H1 (cell line): ENCODE measurements at regions not wholly inside any gene's neighbourhood (a gene's known extent, or its start where the extent isn't known, plus 50 kb on each side); places are given as distances from the start of the nearest gene placed in this dataset.
A peak's percentile ranks its signal among the peaks of the same experiment; 100 is the strongest.

Source experiments
- CTCF ChIA-PET: fragments of 300-600 bp; sonication (Branson Sonifier 250); formaldehyde crosslinking; loops from one replicate; lab custom pipeline; 2021; ENCODE audit not compliant: partially characterized antibody; lab: Charles Lee
- POLR2A ChIA-PET: fragments of 300-600 bp; sonication (Branson Sonifier 250); formaldehyde crosslinking; loops from one replicate; lab custom pipeline; 2021; ENCODE audit warnings: inconsistent platforms; ENCODE audit not compliant: partially characterized antibody; lab: Charles Lee
- DNase-seq, 2 experiments: peaks; one replicate each; pipeline versions ENCODE4 v3.0.0 to v3.0.0-alpha.2; 2010 to 2022; ENCODE audit warnings: low spot score in 2 of 2, low read depth in 1 of 2, mixed read lengths in 1 of 2
- FAIRE-seq: peaks from 2 replicates; lab custom pipeline; 2011; peaks lifted over from hg19 to GRCh38; lab: Jason Lieb, UNC
- H2AFZ ChIP-seq: 2 replicates; pipeline ENCODE4 v1.8.1; 2012; ENCODE audit warnings: low read length, inconsistent platforms
- H2AK5ac ChIP-seq: 2 replicates; pipeline ENCODE4 v1.6.1; 2013; ENCODE audit warnings: low read depth, low read length
- H2BK120ac ChIP-seq: replicated peaks from 2 replicates; pipeline ENCODE3; 2013; ENCODE audit warnings: low read depth, low read length, inconsistent platforms
- H2BK12ac ChIP-seq: 2 replicates; pipeline ENCODE4 v1.6.1; 2013; ENCODE audit warnings: low read depth, low read length
- H2BK15ac ChIP-seq: 2 replicates; pipeline ENCODE4 v1.6.1; 2013; ENCODE audit warnings: low read length
- H2BK20ac ChIP-seq: 2 replicates; pipeline ENCODE4 v1.6.1; 2013; ENCODE audit warnings: low read length
- H2BK5ac ChIP-seq: 2 replicates; pipeline ENCODE4 v1.6.1; 2013; ENCODE audit warnings: low read depth, low read length
- H3K14ac ChIP-seq: 2 replicates; pipeline ENCODE4 v1.6.1; 2013; ENCODE audit warnings: inconsistent platforms; ENCODE audit not compliant: insufficient read length
- H3K18ac ChIP-seq: 2 replicates; pipeline ENCODE4 v1.6.1; 2013; ENCODE audit warnings: low read length; ENCODE audit errors: extremely low read depth
- H3K23ac ChIP-seq: 2 replicates; pipeline ENCODE4 v1.6.1; 2013; ENCODE audit warnings: inconsistent platforms; ENCODE audit not compliant: insufficient read length
- H3K23me2 ChIP-seq: 2 replicates; pipeline ENCODE4 v1.6.1; 2013; ENCODE audit warnings: low read depth, low read length
- H3K27ac ChIP-seq: 2 replicates; pipeline ENCODE4 v1.6.1; 2011; ENCODE audit warnings: low read depth, low read length, inconsistent platforms
- H3K27me3 ChIP-seq, 4 experiments: replicated peaks in 1 of 4; 1 replicate in 1 of 4; 2 replicates in 3 of 4; pipeline versions ENCODE4 v1.6.1 to v1.8.1; 2011 to 2013; ENCODE audit warnings: low read length in 3 of 4, mild to moderate bottlenecking in 3 of 4, inconsistent platforms in 2 of 4, mixed read lengths in 2 of 4, moderate library complexity in 1 of 4; ENCODE audit not compliant: control insufficient read depth in 3 of 4, insufficient read depth in 3 of 4; ENCODE audit errors: extremely low read depth in 1 of 4
- H3K36me3 ChIP-seq, 4 experiments: 2 replicates each; pipeline versions ENCODE4 v1.6.1 to v1.8.1; 2011 to 2013; ENCODE audit warnings: mild to moderate bottlenecking in 4 of 4, low read length in 3 of 4, moderate library complexity in 2 of 4, control low read depth in 1 of 4, inconsistent platforms in 1 of 4; ENCODE audit not compliant: insufficient read depth in 4 of 4, control insufficient read depth in 2 of 4
- H3K4ac ChIP-seq: replicated peaks from 2 replicates; pipeline ENCODE3; 2013; ENCODE audit warnings: low read length, low read depth, mixed read lengths, inconsistent platforms; ENCODE audit not compliant: insufficient read length
- H3K4me1 ChIP-seq, 4 experiments: replicated peaks in 1 of 4; 1 replicate in 1 of 4; 2 replicates in 3 of 4; pipeline versions ENCODE4 v1.6.1 to v1.8.1; 2011 to 2013; ENCODE audit warnings: low read length in 3 of 4, inconsistent platforms in 2 of 4, mixed read lengths in 1 of 4; ENCODE audit not compliant: insufficient read depth in 4 of 4, control insufficient read depth in 3 of 4
- H3K4me2 ChIP-seq, 2 experiments: 2 replicates each; pipeline versions ENCODE4 v1.6.1 to v1.8.1; 2011 to 2013; ENCODE audit warnings: low read depth in 2 of 2, low read length in 2 of 2, control low read depth in 1 of 2, inconsistent platforms in 1 of 2, mild to moderate bottlenecking in 1 of 2; ENCODE audit not compliant: insufficient read depth in 1 of 2
- H3K4me3 ChIP-seq, 4 experiments: fragments of 200-600, 300-600 bp in 1 of 4; sonication (generic), shearing (Covaris generic), sonication (Bioruptor Twin) in 1 of 4; 2 replicates each; pipeline versions ENCODE4 v1.5.1 to v1.8.1; 2011 to 2016; ENCODE audit warnings: low read length in 4 of 4, low read depth in 3 of 4, control low read depth in 2 of 4, inconsistent platforms in 2 of 4, mild to moderate bottlenecking in 2 of 4, mixed read lengths in 1 of 4, moderate library complexity in 1 of 4; ENCODE audit not compliant: insufficient read depth in 2 of 4; ENCODE audit errors: extremely low read depth in 1 of 4
- H3K56ac ChIP-seq: replicated peaks from 2 replicates; pipeline ENCODE3; 2013; ENCODE audit warnings: low read depth, mild to moderate bottlenecking, mixed read lengths, low read length, inconsistent platforms; ENCODE audit not compliant: insufficient read length
- H3K79me1 ChIP-seq: 2 replicates; pipeline ENCODE4 v1.6.1; 2013; ENCODE audit warnings: low read depth, low read length, control low read depth
- H3K79me2 ChIP-seq, 2 experiments: 2 replicates each; pipeline versions ENCODE4 v1.6.1 to v1.8.1; 2012 to 2013; ENCODE audit warnings: low read length in 2 of 2, mild to moderate bottlenecking in 2 of 2, inconsistent platforms in 1 of 2; ENCODE audit not compliant: insufficient read depth in 2 of 2, control insufficient read depth in 1 of 2
- H3K9ac ChIP-seq, 4 experiments: replicated peaks in 1 of 4; 1 replicate in 1 of 4; 2 replicates in 3 of 4; pipeline versions ENCODE4 v1.6.1 to v1.8.1; 2011 to 2013; ENCODE audit warnings: low read depth in 3 of 4, low read length in 3 of 4, control low read depth in 2 of 4, mild to moderate bottlenecking in 2 of 4, moderate library complexity in 2 of 4, inconsistent platforms in 1 of 4; ENCODE audit errors: extremely low read depth in 1 of 4
- H3K9me3 ChIP-seq, 2 experiments: 2 replicates each; pipeline versions ENCODE4 v1.6.1 to v1.8.1; 2012 to 2013; ENCODE audit warnings: mild to moderate bottlenecking in 2 of 2, moderate library complexity in 2 of 2, control low read depth in 1 of 2, inconsistent platforms in 1 of 2, low read depth in 1 of 2, low read length in 1 of 2, mixed read lengths in 1 of 2; ENCODE audit not compliant: insufficient read depth in 2 of 2
- H4K20me1 ChIP-seq, 2 experiments: replicated peaks in 1 of 2; 2 replicates each; pipeline versions ENCODE3 to v1.8.1; 2011 to 2013; ENCODE audit warnings: inconsistent platforms in 2 of 2, low read length in 2 of 2, mild to moderate bottlenecking in 1 of 2; ENCODE audit not compliant: insufficient read depth in 2 of 2, control insufficient read depth in 1 of 2
- H4K5ac ChIP-seq: 2 replicates; pipeline ENCODE4 v1.6.1; 2013; ENCODE audit warnings: low read length, low read depth, mixed read lengths, inconsistent platforms; ENCODE audit not compliant: insufficient read length
- H4K8ac ChIP-seq: 2 replicates; pipeline ENCODE4 v1.8.0; 2013; ENCODE audit warnings: mild to moderate bottlenecking, moderate library complexity, low read length, inconsistent platforms; ENCODE audit not compliant: insufficient read depth; ENCODE audit errors: extremely low read depth
- H4K91ac ChIP-seq: replicated peaks from 2 replicates; pipeline ENCODE3; 2013; ENCODE audit warnings: low read length, mixed read lengths, inconsistent platforms; ENCODE audit not compliant: insufficient read length
- JUN ChIP-seq: IDR thresholded peaks from 2 replicates; pipeline ENCODE4 v1.6.1; 2011; ENCODE audit warnings: low read depth, mild to moderate bottlenecking, improper control_type of control experiment, low read length
- RAD21 ChIP-seq, 2 experiments: IDR thresholded peaks in 1 of 2; conservative IDR thresholded peaks in 1 of 2; 2 replicates each; pipeline ENCODE4 v1.6.1; 2011; ENCODE audit warnings: low read depth in 2 of 2, low read length in 2 of 2, improper control_type of control experiment in 1 of 2, inconsistent platforms in 1 of 2, mild to moderate bottlenecking in 1 of 2, moderate library complexity in 1 of 2
- TAF1 ChIP-seq: IDR thresholded peaks from 2 replicates; pipeline ENCODE4 v1.6.1; 2011; ENCODE audit warnings: mild to moderate bottlenecking, low read depth, low read length
- WGBS, 2 experiments: shearing (Covaris generic) in 1 of 2; methylation state at CpG; one replicate each; pipeline versions ENCODE4 v1.1.6 to v1.1.7; 2013 to 2015; ENCODE audit warnings: low lambda C conversion rate in 2 of 2, mixed read lengths in 2 of 2, inconsistent platforms in 1 of 2, low coverage in 1 of 2, missing lambda C conversion rate in 1 of 2; ENCODE audit not compliant: insufficient replicate concordance in 2 of 2, insufficient coverage in 1 of 2, insufficient read length in 1 of 2; ENCODE audit errors: extremely low coverage in 1 of 2, missing lambda C conversion rate in 1 of 2; 5-methylcytosine and 5-hydroxymethylcytosine counted together

DNA sequence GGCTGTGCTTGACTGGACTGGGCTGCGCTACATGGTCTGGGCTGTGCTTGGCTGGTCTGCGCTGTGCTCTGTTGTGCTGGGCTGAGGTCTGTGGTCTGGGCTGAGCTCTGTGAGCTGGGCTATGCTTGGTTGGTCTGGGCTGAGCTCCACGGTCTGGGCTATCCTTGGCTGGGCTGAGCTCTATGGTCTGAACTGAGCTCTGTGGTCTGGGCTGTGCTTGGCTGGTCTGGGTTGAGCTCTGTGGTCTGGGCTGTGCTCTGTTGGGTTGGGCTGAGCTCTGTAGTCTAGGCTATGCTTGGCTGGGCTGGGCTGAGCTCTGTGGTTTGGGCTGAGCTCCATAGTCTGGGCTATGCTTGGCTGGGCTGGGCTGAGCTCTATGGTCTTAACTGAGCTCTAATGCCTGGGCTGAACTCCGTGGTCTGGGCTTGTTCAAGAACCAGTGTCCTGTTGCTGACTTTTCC lies 92.0 kb downstream of the PLXNA1 start:
- TF ChIP-seq TAF1: no peak
- TF ChIP-seq JUN: no peak
- TF ChIP-seq RAD21 (IDR thresholded peaks at IDR 0.05 in 1 of 2, conservative IDR thresholded peaks at IDR 0.05 in 1 of 2; ENCODE audit: low read depth in 2 of 2, low read length in 2 of 2): 0 out of 4 replicates have a peak, but pooled peaks of 1 of the 2 experiments have one; percentile 11
- H3K27me3 ChIP-seq: no peaks in the 10 kb centered on the region
- no peaks in the 10 kb centered on the region for H4K20me1 ChIP-seq
- FAIRE-seq: no peak
- no peak overlapping the region for H2AK5ac ChIP-seq
- H3K56ac ChIP-seq: no peak overlapping the region
- H3K79me1 ChIP-seq: no peaks in the 10 kb centered on the region; the same call in 1 of the 2 replicates
- no peak overlapping the region for H2BK20ac ChIP-seq
- H2BK12ac ChIP-seq: no peak overlapping the region
- H3K79me2 ChIP-seq: no peaks in the 10 kb centered on the region
- DNase-seq: no peak
- no peak overlapping the region for H2BK120ac ChIP-seq
- no peak overlapping the region for H3K23ac ChIP-seq
- H2AFZ ChIP-seq: no peak overlapping the region
- peak overlapping the region; percentile 36; the same call in 1 of the 2 replicates for H4K8ac ChIP-seq
- H3K14ac ChIP-seq: no peak overlapping the region
- no peak overlapping the region for H3K4me2 ChIP-seq
- no peak overlapping the region for H3K9ac ChIP-seq
- H3K4me3 ChIP-seq: no peak overlapping the region
- H4K5ac ChIP-seq: no peak overlapping the region
- no peaks in the 10 kb centered on the region; a peak in 1 of 4 replicates for H3K9me3 ChIP-seq
- H2BK5ac ChIP-seq: no peak overlapping the region
- no peak overlapping the region for H3K27ac ChIP-seq
- no peak overlapping the region for H3K18ac ChIP-seq
- POLR2A ChIA-PET: interaction anchor here (0.5 kb wide), 1 partner anchor 491 kb away, joined by 3 read pairs; no protein-coding TSS in a partner anchor
- H4K91ac ChIP-seq: no peak overlapping the region
- CTCF ChIA-PET: interaction anchor here (0.9 to 2.5 kb wide), 11 partner anchors 9 to 603 kb away, joined by 3 to 13 read pairs (median 3); no protein-coding TSS in a partner anchor
- H2BK15ac ChIP-seq: peak overlapping the region; percentile 10; the same call in 1 of the 2 replicates
- H3K4me1 ChIP-seq: no peaks in the 10 kb centered on the region
- H3K4ac ChIP-seq: peak overlapping the region; percentile 16
- H3K36me3 ChIP-seq: no peaks in the 10 kb centered on the region
- no peaks in the 10 kb centered on the region for H3K23me2 ChIP-seq
- WGBS, 2 experiments: 86% methylated on average over 4 of the region's 4 CpGs; no CpG with 5 or more reads in 1 of the 2 experiments
